Occipital lobe (tissue), 1 donor: ENCODE measurements at regions not wholly inside any gene's neighbourhood (a gene's known extent, or its start where the extent isn't known, plus 50 kb on each side); places are given as distances from the start of the nearest gene placed in this dataset.
"Not testable (repeated sequence)": the region's sequence is repeated elsewhere in the genome, so short reads cannot be mapped to it uniquely, and the experiment has no call there.

ENCODE experiments used
- DNase-seq: peaks from one replicate; lab custom pipeline; 2025; lab: John Stamatoyannopoulos, UW

GRCh38 chr3:137116619-137117018, 158.8 kb downstream of the IL20RB start:
- no peak for DNase-seq

- no peak for DNase-seq
Observed at GRCh38 chr3:137121704-137122314, 164.0 kb downstream of the IL20RB start.

GRCh38 chr3:137131081-137131480, 173.3 kb downstream of the IL20RB start:
- no peak for DNase-seq

GRCh38 chr3:137134431-137134830, 176.6 kb downstream of the IL20RB start:
- no peak for DNase-seq

GRCh38 chr3:137148406-137148805, 190.6 kb downstream of the IL20RB start:
- DNase-seq: no peak

- DNase-seq: no peak
Observed at GRCh38 chr3:137148917-137149316, 191.1 kb downstream of the IL20RB start.

- DNase-seq: no peak
Observed at GRCh38 chr3:137150825-137151224, 193.0 kb downstream of the IL20RB start.

GRCh38 chr3:137153046-137153445, 195.3 kb downstream of the IL20RB start:
- not testable (repeated sequence) for DNase-seq

- no peak for DNase-seq
Observed at GRCh38 chr3:137163241-137163871, 205.6 kb downstream of the IL20RB start.

GRCh38 chr3:137163958-137164357, 206.2 kb downstream of the IL20RB start:
- DNase-seq: no peak

- no peak for DNase-seq
Observed at GRCh38 chr3:137165117-137165806, 207.5 kb downstream of the IL20RB start.

- DNase-seq: no peak
Observed at GRCh38 chr3:137171834-137172603, 214.2 kb downstream of the IL20RB start.

GRCh38 chr3:137172728-137173127, 214.9 kb downstream of the IL20RB start:
- no peak for DNase-seq

- DNase-seq: no peak
Observed at GRCh38 chr3:137174514-137174913, 216.7 kb downstream of the IL20RB start.

- no peak for DNase-seq
Observed at GRCh38 chr3:137180220-137180619, 222.4 kb downstream of the IL20RB start.

GRCh38 chr3:137191133-137191923, 233.5 kb downstream of the IL20RB start:
- DNase-seq: no peak

GRCh38 chr3:137191951-137192350, 234.2 kb downstream of the IL20RB start:
- DNase-seq: no peak

GRCh38 chr3:137194301-137194700, 236.5 kb downstream of the IL20RB start:
- no peak for DNase-seq

GRCh38 chr3:137198374-137198773, 240.6 kb downstream of the IL20RB start:
- not testable (repeated sequence) for DNase-seq

GRCh38 chr3:137199678-137200077, 241.9 kb downstream of the IL20RB start:
- DNase-seq: no peak

GRCh38 chr3:137201066-137201465, 243.3 kb downstream of the IL20RB start:
- no peak for DNase-seq
